Suppressor macrophage (primary cell): ENCODE measurements at regions not wholly inside any gene's neighbourhood (a gene's known extent, or its start where the extent isn't known, plus 50 kb on each side); places are given as distances from the start of the nearest gene placed in this dataset.
A peak's percentile ranks its signal among the peaks of the same experiment; 100 is the strongest.
"Not testable (repeated sequence)": the region's sequence is repeated elsewhere in the genome, so short reads cannot be mapped to it uniquely, and the experiment has no call there.

Experiments
- DNase-seq, 4 experiments: peaks; one replicate each; pipeline ENCODE4 v3.0.0-alpha.2; 2020 to 2022

- no peak for DNase-seq
Measured at GRCh38 chrX:13420545-13421183, 100.8 kb upstream of the ATXN3L start.

- no peak for DNase-seq
Measured at GRCh38 chrX:13419918-13420317, 100.1 kb upstream of the ATXN3L start.

GRCh38 chrX:13419276-13419675 lies 99.4 kb upstream of the ATXN3L start:
- no peak for DNase-seq

- peak in 2 of 4 experiments; percentile 22 to 39 for DNase-seq
Measured at GRCh38 chrX:13418126-13419097, 98.6 kb upstream of the ATXN3L start.

GRCh38 chrX:13415509-13415908 lies 95.7 kb upstream of the ATXN3L start:
- DNase-seq = no peak

GRCh38 chrX:13414006-13414647 lies 94.3 kb upstream of the ATXN3L start:
- no peak for DNase-seq

- no peak for DNase-seq
Measured at GRCh38 chrX:13412208-13412600, 92.4 kb upstream of the ATXN3L start.

- no peak for DNase-seq
Measured at GRCh38 chrX:13411496-13412207, 91.8 kb upstream of the ATXN3L start.

GRCh38 chrX:13408599-13408998 lies 88.7 kb upstream of the ATXN3L start:
- not testable (repeated sequence) for DNase-seq

- DNase-seq = peak in 1 of 4 experiments; percentile 5
Measured at GRCh38 chrX:13404777-13405176, 84.9 kb upstream of the ATXN3L start.

GRCh38 chrX:13404364-13404763 lies 84.5 kb upstream of the ATXN3L start:
- DNase-seq = no peak

GRCh38 chrX:13401724-13402123 lies 81.9 kb upstream of the ATXN3L start:
- no peak for DNase-seq

- no peak for DNase-seq
Measured at GRCh38 chrX:13398839-13399238, 79.0 kb upstream of the ATXN3L start.

- DNase-seq = no peak
Measured at GRCh38 chrX:13397878-13398818, 78.3 kb upstream of the ATXN3L start.

- no peak for DNase-seq
Measured at GRCh38 chrX:13396924-13397323, 77.1 kb upstream of the ATXN3L start.

GRCh38 chrX:13389501-13389900 lies 69.6 kb upstream of the ATXN3L start:
- DNase-seq = no peak

GRCh38 chrX:13387666-13388494 lies 68.0 kb upstream of the ATXN3L start:
- peak; percentile 61 to 86 (median 67) for DNase-seq

GRCh38 chrX:13386636-13387035 lies 66.8 kb upstream of the ATXN3L start:
- no peak for DNase-seq

GRCh38 chrX:13386092-13386491 lies 66.2 kb upstream of the ATXN3L start:
- DNase-seq = no peak

GRCh38 chrX:13383907-13384306 lies 64.1 kb upstream of the ATXN3L start:
- no peak for DNase-seq

GRCh38 chrX:13381514-13381913 lies 61.7 kb upstream of the ATXN3L start:
- no peak for DNase-seq
